NCI-H446 treated with DMSO at 0.1 percent for 48 hours (cell line): ENCODE measurements at regions not wholly inside any gene's neighbourhood (a gene's known extent, or its start where the extent isn't known, plus 50 kb on each side); places are given as distances from the start of the nearest gene placed in this dataset.

Source experiments
- DNase-seq: peaks from one replicate; lab custom pipeline; 2025; lab: John Stamatoyannopoulos, UW

DNA sequence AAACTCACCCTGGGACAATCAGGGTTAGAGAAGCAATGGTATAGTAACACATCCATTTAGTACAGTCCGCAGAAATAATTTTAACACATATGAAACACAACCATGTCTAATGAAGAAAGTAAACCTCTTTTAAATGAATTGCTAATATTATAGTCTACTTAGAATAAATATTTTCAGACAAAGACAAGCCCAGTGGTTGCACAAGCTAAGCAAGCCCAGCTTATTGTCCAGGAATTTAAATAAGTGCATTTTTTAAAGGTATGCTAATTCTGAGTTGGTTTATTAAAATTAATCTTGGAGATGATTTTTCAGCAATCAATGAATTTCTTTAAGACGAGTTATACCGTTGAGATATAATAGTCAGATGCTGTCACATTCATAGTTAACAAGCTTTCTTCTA lies 118.8 kb upstream of the BLID start:
- DNase-seq = no peak

DNA sequence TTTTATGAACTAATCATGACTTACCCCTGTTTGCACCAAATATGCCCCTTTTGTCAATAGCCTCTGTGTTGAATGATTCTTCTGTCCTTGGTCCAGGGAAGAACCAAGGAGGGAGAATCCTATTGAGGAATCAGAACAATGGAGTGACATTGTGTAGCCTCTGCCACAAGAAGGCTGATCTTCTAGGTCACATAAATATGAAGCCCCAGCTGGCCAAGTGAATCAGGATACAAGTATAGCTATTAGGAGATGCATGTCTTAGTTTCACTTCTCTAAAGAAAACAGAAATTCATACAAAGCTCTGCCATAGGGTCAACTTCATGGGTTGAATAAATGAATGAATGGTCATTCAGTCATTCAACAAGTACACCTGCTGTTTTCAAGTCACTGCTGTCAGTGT lies 118.2 kb upstream of the BLID start:
- DNase-seq = no peak

DNA sequence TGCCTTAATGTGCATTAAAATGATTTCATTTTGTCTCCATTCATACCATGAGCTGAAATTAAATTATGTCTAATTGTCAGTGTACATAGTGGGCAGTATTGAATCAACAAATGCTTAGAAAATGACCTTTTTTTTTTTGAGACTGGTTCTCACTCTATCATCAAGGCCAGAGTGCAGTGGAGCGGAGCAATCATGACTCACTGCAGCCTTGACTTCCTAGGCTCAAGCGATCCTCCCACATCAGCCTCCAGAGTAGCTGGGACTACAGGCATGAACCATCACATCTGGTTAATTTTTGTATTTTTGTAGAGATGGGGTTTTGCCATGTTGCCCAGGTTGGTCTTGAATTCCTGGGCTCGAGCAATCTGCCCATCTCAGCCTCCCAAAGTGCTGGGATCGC lies 117.0 kb upstream of the BLID start:
- no peak for DNase-seq

DNA sequence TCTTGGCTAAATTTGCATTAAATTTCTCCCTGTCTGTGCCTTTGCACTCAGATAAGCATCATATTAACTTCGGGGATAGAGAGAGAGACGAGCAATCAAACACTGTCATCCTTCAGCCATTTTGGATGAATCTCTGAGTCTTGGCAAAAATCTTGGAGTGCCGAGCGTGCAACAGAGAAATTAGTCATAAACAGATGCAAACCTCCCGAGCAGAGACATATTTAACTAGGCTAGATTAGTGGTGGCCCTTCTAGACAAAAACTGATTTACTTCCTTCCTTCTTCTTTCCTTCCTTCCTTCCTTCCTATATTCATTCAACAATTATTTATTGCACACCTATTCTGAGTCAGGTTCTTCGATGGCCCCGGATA lies 114.4 kb upstream of the BLID start:
- DNase-seq = no peak

DNA sequence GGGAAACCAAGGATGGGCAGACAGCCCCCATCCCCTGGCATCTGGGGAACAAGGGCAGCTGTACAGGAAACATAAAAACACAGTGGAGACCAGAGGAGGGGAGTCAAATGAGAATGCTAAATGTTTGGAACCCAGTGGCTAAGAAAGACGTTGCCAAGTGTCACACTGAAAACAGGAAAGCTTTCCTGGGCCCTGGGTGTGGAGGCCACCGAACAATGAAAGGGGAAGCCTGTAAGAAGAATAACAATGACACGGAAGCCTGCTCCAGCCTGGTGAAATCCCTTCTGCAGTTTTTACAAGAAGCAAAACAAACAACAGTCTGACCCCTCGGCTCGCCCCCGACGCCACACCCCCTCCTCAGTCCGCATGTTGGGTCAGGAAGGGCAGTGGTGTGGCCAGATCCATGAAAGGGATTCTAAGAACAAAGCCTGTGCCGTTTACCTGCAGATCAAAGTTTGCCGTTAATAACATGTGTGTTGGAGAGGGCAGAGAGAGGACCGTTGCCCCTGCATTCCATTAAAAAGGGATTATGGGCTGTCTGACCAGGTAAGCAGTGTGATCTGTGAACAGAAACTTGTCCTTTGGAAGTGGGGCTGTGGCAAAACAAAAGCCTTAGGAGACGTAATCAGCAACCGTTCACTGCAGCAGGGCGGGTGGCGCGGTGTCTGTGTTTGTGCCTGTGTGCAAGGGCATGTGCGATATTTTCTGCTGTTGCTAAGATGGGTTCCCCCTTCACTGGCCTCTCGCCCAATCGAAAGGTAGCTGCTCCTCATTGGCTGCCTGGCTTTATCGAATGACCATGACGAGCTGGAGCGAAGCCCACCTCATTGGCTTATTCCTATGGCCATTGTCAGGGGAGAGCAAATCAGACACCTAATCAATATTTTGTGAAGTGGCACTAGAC lies 113.7 kb upstream of the BLID start:
- DNase-seq = no peak

DNA sequence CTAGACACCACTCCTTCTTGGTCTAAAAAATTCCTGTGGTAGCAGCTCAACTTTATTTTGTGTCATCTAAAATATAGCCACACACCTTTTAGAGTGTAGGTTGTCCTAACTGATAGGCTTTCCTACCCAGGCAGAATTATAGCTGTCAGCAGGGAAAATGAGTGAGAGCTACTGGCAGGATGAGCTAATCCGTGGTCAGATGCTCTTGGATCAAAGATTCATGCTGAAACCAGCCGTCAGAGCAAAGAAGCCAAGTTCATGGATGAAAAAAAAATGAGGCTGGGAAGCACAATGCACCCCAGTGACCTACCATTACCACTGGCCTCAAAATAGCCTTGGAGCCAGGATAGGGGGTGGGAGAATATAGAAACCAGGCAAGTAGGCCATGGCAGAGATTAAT lies 113.1 kb upstream of the BLID start:
- DNase-seq = no peak

DNA sequence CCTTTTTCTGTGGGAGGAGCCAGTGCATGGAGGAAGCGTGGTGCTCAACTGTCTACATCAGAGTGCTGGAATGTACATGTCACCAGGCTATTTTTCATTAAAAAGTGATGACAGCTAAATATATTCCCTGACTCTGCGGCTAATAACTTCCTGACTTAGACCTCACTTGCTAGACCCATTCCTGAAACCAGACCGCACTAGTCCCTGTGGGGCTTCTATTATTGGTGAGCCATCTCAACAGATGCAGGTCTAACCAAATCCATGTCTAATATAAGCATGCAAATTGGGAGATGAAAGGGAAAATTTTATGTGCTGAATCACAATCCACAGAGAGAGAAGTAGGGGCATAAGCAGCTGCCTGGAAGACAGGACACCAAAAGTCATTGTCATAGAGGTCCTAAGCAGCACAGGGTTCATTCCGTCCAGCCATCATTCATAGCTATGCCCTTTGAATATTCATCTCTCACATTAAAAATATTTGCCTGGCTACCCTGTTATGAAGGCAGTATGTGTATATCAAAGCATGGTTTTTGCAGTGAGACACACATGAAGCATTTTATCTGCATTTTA lies 110.9 kb upstream of the BLID start:
- DNase-seq = no peak

DNA sequence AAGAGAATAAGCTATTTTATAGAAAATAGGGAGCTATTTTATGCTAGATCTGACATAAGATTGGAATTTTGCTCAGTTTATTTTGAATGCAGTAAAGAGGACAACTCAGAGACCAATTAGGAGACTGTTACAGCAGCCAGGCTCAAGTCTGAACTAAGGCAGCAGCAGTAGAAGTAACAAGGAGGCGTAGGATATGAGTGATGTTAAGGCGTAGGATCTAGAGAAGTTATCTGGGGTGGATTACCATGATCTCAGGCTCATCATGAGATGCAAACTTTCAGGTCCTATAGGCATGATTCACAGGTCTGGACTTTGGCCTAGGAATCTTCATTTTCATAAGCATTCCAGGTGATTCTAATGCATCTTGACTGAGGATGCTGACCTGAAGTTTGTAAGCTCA lies 108.9 kb upstream of the BLID start:
- DNase-seq = no peak

DNA sequence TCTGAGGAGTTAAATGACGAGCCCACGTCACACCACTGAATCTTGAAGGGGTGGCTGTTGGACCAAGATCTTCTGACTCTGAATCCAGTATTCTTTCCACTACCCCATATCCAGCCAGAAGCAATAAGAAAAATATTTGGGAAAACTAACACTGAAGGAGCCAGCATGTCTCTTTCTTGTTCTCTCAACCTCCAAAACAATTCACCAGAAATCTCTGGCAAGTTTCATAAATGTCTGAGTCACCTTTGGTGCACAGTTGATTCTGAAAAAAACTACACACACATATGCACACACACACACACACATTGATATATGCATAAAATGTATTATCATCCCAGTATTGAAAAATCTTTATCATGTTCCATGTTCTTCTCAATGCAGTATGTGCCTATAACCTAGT lies 104.3 kb upstream of the BLID start:
- DNase-seq = no peak

DNA sequence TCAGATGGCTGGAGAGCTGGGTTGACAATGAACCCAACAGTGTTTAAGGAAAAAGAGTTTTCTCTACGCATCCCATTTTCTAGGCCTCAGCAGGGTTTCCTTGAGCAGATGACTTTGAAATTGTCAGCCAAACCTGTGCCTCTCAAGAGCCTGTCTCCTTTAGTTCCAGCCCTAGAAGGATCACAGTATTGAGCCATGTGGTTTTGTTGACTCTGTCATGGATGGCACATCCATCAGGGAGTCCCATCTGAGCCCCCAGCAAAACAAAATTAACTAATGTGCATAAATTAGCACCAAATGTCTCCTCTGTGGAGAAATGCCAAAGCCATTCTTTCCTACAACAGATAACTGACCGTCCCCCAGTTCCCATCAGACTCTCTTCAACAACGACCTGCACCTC lies 103.8 kb upstream of the BLID start:
- DNase-seq = no peak

DNA sequence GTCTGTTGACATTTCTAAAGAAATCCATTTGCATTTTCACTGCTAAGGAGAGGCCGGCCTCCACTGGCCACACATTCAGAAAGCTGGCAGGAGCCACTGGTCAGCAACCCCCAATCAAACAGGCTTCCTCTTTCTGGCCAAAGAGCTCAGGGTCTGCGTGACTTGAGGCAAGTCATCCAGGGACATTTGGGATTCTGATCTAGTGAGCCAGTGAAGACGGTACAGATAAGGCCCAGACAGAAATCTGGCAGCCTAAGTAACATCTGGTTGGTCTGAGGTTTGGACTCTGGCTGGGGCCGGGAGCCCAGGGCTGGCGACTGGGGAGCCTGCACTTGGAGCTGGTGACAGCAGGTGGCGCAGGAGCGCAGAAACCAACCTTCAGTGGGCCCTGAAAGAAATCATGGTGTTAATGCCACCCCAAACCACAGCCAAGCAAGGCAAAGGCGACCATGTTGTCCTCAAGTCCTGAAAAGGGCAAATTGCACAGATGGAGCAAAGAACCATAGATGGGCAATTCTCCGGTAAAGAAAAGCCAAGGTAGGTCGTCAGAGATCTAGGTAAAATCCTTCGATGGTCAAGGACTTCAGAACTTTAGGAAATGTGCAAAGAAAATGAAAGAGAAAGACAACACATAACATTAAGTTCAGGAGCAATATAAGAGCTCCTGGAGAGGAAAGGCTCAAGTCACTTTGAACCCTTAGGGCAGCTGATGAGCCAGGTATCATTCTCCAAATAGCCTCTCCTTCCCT lies 99.4 kb upstream of the BLID start:
- no peak for DNase-seq

DNA sequence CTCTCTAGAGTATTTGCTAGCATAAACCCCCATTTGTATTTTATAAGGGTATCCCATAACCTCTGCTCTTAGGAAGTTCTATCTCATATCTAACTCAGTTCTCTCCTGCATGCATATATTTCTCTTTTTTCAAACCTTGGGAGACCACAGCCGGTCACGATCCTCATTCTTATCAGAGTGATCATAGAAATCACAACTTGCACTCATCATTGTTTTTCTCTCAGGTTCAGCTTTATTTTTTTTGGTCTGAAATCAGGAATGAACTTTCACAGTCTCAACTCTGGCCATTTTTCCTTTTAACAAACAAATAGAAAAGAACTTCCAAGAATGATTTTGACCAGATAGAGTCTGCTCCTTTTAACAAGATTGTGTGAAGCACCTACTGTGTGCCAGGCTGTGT lies 98.6 kb upstream of the BLID start:
- DNase-seq = no peak

DNA sequence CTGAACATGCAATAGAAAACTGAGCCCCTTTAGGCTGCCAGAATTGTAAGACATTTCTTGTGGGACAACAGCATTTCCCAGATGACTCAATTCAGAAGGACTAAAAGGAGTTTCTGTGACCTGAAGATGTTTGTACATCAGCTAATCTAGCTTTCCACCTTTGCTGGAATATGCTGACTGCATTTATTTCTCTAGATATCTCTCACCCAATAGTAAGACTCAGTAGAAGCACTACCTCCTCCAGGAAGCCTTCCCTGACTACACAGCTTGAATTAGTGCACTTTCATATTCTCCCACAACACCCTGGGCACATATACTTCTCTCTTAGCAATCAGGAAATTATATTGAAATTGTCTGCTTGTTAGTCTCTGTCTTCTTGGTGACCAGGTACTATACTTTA lies 98.1 kb upstream of the BLID start:
- no peak for DNase-seq

DNA sequence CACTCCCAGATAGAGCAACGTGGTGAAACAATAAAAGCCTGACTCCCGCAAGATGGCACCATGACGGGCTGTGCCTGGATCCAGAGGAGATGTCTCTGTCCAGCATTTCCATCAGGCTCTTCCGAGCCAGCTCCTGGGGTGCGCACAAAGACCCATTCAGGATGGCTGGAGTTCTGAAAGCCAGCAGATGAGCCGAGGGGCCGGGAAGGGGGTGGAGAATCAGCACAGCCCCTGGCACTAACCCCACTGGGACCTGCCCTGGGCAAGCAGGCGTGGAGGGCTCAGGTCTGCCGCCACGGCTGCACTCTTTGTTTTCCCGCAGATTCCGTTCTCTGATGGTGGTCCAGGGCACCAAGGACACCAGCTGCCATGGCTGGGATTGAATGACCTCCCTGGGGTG lies 97.2 kb upstream of the BLID start:
- no peak for DNase-seq

DNA sequence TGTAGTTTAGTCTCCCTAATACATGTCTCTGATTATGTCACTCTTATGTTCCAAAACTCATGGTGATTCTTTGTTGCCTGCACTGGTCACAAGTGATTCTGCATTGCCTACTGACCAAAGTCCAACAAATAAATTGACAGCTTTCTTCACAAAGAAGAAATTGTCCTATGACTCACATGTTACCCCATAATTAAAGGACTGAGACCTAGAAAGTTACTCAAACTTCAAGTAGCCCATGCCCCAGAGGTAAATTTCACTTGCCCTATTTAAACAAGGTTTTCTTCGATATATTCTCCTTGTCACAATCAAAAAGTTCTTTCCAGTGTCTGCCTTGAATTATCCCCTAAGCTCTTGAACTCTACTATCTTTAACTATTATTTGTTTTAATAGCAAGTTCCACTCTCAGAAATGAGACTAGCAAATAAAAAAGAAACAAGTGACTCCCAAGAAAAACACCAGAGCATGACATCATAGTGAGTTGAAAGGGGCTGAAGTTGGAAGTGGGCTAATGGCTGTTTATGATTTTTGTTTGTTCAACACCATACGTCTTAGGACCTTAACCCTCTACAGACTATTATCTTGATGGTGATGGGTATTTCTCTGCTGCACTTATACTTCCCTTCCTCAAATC lies 94.5 kb upstream of the BLID start:
- DNase-seq = no peak

DNA sequence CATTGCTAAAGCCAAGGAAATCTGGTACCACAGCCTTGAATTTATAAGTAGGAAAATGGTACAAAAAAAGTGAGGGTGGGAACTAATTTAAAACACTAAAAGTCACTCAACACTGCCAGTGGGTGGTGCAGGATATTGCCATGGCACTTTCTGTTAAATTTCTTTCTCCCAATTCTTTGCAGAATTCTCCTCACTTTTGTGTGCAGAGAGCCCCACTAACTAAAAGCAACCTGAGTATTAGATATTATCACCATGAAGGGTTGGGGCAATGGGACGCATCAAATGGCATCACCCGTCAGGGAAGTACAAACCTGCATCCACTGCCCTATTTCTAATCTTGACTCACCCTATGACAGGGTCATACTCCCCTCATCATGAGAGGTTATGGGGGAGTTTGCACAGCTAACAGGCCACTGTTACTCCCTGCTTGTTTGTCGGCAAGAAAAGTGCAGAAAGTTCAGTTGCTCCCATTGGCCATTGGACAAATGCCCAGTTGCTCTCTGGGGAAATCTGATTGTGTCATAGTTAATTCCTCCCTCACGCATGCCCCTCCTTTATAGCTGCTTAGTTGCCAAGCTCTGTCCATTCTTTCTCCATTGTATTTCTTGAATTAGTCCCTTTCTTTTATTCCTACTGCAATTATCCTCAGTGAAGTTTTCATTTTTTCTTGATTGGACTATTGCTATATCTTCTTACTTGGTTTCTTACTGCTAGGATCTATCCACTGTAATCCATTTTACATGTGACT lies 93.8 kb upstream of the BLID start:
- DNase-seq = no peak

DNA sequence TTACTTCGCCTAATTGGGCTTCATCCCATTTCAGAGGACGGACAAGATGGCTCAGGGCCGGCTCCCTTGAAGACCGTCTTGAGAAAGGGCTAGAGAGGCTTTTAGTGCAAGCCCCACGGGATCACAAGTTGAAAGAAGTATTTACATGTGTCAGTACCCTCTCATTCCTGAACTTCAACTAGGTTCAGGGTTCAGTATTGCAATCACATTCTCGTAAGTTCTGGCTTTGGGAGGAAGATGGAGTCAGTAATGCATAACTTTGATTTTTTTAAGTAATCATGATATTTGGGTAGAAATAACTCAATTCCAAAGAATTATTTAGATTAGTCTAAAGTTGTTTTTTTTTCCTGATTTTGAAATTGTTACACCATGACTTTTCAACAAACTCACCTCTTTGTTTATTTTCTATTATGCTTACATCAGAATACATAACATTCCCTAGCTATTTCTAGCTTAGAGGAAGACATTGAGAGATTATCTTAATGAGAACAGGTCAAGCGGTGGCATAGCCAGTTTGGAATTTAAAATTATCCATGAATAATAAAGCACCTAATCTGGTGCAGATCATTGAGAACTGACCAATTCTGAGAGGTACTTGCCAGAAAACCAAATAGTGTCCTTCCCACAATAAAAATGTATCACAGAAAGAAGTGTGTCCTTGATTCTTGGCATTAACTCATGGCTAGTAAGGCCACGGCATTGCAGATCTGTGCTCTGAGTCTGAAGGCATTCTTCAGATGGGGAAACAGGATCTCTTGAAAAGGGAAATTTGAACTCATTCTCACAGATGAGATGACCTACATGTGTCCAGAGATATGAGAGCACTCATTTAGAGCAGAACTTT lies 92.1 kb upstream of the BLID start:
- DNase-seq = no peak

DNA sequence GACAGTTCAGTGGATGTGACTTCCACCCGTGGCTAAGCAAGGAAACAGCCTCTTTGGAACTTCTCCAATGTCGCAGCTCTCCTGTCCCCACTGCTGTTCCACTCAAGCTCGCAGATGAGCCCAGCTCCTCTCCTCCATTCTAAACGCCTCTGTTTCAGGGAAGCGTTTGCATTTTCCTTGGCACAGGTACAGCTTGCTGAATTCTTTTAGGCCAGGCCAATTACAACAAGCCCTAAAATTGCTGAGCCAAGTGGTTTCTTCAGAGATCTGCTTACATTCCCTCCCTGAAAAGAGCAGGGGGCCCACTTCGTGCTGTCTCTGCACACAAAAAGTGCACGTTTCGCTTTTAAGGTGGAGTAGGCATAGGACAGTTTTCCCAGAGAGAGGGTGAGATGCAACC lies 91.5 kb upstream of the BLID start:
- DNase-seq = no peak

DNA sequence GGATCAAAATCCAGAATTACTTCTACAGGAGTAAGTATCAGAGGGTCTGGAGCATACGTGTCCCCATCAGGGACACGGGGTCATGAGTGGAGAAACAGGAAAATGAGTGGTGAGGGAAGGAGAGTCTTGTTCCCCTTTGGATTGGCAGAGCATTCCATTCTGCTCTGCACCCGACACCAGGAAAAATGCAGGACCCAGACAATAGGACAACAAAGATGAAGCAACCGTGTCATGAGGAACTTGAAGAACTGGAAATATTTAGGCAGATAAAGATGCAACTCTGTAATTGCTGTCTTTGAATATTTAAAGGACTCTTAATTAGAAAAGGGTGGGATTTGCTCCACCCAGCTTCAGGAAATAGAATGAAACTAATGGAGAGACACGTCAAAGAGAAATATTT lies 89.0 kb upstream of the BLID start:
- no peak for DNase-seq

DNA sequence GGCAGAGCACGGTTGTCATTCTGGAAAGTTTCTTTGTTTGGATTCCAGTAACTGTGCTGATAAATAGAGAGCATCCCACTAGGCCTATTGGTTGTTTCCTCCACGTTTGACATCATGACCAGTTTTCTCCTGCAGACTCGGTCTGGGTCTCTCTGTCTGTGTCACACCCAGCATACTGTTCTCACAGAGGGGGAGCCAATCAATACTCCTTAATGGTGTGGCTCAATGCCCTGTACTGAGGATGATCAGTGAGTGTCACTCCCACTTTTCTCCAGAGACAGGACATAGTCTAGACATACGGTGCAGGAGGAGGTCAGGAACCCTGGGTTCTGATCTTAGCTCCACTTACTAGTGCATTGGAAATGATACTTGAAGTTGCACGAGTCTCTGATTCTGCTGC lies 88.2 kb upstream of the BLID start:
- no peak for DNase-seq

DNA sequence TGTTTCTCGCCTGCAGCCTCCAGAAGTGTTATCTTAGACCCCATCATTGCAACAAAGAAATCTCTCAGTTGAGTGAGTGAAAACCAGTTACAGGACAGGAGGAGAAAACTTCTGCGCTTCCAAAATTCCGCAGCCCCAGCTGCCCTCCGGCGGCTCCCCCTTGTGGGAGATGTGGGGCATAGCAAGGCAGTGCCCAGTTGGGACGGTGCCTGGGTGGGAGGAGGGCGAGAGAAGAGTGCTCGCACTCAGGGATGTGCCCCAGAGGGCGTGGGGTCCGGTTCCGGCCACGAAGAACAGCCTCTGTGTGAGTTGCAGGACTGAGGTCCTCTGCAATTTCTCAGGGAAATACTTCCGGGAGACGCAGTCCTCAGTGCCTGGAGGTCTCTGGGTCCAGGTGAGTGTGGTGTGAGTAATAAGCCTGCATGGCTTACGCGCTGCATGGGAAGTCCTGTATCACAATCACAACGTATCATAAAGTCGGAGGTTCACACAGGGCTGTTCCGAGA lies 87.0 kb upstream of the BLID start:
- DNase-seq = no peak
